ENCODE measurements at regions not wholly inside any gene's neighbourhood (a gene's known extent, or its start where the extent isn't known, plus 50 kb on each side); places are given as distances from the start of the nearest gene placed in this dataset.
"Not testable (repeated sequence)": the region's sequence is repeated elsewhere in the genome, so short reads cannot be mapped to it uniquely, and the experiment has no call there.

DNA sequence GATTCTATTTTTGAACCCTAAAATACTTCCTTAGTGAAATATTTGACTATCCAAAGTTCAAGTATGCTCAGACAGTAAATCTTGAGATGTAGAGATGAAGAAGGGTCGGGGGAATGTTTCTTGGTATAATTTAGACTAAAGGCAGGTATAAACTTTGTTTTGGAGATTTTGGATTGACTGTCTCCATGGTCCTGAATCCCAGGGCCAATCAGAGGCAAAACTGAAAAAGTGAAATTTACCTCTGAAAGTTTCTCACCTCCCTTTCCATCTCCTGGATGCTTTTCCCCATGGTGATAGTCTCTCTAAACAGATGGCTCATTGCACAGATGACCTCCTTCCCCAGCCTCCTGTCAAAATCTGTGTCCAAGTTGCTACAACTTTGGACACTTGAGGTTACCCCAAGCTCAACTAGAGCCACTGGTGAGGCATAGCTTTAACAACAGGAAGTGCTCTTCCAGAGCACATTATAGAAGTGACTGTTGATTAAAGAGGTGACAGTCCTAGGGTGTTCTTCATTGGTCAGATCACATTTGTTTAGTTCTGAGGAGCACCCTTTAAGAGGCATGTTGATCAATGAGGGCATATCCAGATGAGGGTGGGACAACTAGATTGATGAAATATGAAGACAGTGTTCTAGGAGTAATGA lies 128.4 kb downstream of the AKAP11 start:
- no peak for DNase-seq

DNA sequence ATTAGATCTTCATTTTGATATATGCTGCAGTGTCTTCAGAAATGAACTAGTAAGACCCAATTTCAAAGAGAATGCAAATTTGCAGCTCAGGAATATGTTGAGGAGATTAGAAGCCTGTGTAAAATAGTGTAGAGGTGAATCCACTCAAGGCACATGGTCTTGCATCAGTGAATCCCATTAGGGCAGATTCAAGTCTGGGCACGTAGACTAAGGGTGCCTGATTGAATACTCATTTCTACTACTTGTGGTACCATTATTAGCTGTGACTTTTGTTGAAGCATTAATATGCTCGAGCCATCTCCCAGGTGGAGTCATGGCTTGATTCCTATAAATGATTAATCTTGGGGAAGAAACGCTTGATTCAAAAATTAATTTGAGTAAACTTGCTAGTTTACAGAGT lies 129.4 kb downstream of the AKAP11 start:
- no peak for DNase-seq

GRCh38 chr13:42405665-42406390 lies 133.9 kb downstream of the AKAP11 start:
- peak; percentile 71 to 81 for DNase-seq

DNA sequence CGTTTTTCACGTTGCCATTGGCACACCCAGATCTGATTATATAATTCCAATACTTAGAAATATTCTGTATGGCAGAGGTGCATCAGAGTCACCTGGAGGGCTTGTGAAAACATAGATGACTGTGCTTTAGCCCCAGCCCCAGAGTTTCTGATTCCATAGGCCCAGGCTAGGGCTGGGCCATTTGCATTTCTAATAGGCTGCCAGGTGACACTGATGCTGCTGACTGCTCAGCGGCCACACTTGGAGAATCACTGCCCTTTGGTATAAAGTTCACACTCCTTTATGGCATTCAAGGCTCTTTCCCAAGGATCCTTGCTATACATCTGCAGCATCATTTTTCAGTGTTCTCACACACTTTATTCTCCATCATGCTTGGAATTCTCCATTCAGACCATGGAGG lies 137.1 kb downstream of the AKAP11 start:
- DNase-seq, result no peak

- no peak for DNase-seq
Observed at GRCh38 chr13:42409551-42409950, 137.6 kb downstream of the AKAP11 start.

DNA sequence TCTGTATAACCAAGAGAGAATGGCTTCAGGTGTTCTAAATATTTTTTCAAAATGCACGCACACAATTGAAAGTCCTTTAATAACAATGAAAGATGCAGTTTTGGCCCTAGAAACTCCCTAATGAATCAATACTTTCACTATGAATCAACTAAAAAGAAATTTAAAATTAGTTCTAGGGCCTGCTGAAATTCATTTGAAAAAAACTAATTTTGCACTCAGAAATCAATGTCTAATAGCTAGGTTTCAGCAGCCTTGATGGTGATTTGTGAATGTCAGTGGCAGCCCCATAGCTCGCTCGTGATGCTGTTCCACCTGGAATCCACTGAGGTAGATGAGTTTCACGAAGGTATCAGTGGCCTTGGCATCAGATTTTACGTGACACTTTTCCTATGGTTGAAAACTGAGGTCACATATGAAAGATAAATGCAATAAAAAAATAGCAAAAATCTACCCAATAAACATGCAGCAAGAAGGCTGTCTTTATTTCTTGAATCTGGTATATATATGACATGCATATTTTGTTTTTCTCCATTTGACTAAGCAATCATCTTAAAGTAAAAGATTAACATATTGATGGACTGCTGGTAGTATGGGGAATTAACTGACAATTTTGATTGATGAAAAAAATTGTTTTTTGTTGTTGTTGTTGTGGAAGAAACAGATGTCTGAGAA lies 141.0 kb downstream of the AKAP11 start:
- DNase-seq, result no peak

GRCh38 chr13:42413484-42413815 lies 141.5 kb downstream of the AKAP11 start:
- DNase-seq, result no peak

GRCh38 chr13:42417626-42418025 lies 145.7 kb downstream of the AKAP11 start:
- no peak for DNase-seq

- no peak for DNase-seq
Observed at GRCh38 chr13:42418184-42418583, 146.2 kb downstream of the AKAP11 start.

- peak; percentile 63 to 73 for DNase-seq
Observed at GRCh38 chr13:42420304-42420703, 148.4 kb downstream of the AKAP11 start.

DNA sequence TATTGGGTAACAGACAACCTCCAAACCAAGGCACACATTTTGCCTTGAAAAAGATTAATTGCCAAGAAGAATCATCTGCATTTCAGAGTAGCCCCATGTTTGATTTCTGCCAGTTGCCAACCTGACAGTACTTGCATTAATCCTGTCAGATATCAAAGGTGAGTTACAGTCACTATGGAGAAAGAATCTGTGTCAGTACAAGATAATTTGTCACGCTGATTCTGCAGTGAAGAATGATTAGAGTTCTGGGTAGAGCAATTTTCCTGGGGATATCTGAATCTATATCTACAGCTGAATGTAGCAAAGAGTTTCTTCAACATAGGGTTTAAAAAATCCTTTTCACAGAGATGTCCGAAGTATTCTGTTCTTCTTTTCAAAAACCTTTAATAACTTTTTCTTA lies 150.7 kb downstream of the AKAP11 start:
- DNase-seq, result no peak

- no peak for DNase-seq
Observed at GRCh38 chr13:42424182-42424581, 149.8 kb upstream of the TNFSF11 start.

- DNase-seq, result no peak
Observed at GRCh38 chr13:42445354-42445753, 128.6 kb upstream of the TNFSF11 start.

- DNase-seq, result not testable (repeated sequence)
Observed at GRCh38 chr13:42446597-42446996, 127.4 kb upstream of the TNFSF11 start.

DNA sequence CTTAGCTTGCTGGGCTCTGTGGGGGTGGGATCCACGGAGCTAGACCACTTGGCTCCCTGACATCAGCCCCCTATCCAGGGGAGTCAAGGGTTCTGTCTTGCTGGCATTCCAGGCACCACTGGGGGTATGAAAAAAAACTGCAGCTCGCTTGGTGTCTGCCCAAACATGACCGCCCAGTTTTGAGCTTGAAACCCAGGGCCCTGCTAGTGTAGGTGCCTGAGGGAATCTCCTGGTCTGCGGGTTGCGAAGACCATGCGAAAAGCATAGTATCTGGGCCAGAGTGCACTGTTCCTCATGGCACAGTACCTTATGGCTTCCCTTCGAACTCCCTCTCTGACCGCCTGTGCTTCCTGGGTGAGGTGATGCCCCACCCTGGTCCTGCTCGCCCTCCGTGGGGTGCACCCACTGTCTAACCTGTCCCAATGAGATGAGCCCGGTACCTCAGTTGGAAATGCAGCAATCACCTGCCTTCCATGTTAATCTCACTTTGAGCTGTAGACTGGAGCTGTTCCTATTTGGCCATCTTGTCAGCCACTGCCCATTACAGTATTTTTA lies 120.8 kb upstream of the TNFSF11 start:
- DNase-seq, result no peak

- DNase-seq, result no peak
Observed at GRCh38 chr13:42454749-42455148, 119.2 kb upstream of the TNFSF11 start.

GRCh38 chr13:42458193-42458592 lies 115.8 kb upstream of the TNFSF11 start:
- no peak for DNase-seq

GRCh38 chr13:42466123-42466522 lies 107.8 kb upstream of the TNFSF11 start:
- no peak for DNase-seq

DNA sequence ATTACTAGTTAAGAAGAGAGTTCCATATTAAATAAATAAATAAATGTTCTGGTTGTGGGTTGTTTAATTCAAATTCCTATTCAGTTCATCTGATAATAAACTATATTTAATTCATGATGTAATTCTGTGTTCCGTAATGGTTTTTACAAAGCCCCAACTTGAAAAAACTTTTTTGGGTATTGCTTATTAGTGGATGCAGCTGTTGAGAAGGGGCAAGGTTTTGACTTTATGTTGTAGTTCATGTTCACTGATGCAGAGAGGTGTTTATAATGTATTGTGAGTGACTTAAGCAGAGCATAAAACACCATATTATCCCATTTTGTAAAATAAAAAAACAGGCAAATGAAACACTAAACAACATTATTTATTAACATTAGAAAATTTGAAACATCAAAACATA lies 107.3 kb upstream of the TNFSF11 start:
- no peak for DNase-seq

DNA sequence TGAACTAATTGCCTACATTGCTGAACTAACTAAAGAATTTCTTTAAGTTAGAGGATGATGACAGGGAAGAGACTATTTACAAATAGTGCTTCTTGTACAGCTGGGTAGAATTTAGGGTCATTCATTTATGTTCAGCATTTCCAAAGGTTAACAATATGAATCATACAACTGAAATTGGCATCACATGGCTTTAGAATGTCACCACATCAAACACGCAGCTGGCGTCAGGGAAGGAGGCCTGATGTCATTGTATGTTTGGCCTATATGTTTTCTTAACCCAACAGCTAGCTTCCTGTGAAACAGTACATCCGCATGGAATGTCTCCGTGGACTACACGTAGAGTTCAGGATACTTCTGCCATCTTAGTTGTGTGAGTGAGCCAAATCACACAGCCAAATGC lies 99.0 kb upstream of the TNFSF11 start:
- DNase-seq, result peak; percentile 22 to 41

DNA sequence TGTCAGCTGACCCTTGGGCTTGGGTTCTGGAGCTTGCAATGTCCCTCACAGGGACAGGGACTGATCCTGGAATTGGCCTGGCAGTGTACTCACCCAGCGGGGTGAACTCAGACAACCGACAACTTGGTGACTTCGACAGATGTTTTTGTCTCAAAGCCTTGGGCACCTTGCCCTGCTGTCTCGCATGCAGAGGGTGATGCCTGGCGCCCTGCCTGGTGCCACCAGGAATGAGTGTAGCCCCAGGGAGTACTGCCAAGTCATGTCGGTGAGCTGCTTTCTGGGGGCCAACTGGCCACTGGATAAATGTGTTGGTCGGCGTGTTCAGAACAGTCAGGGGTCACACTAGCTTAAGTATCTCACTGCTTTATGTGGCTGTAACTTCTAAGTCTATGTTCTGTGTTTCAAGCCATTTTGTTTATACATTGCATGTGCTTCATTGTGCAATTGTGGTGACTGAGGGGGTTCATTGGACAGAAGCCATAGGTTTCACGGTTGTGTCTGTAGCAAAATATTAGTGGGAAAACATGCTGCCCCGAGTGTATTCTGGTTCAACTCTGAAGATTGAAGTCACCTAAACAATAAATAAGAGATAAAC lies 96.3 kb upstream of the TNFSF11 start:
- DNase-seq, result no peak

GRCh38 chr13:42478531-42479156 lies 95.3 kb upstream of the TNFSF11 start:
- no peak for DNase-seq

DNA sequence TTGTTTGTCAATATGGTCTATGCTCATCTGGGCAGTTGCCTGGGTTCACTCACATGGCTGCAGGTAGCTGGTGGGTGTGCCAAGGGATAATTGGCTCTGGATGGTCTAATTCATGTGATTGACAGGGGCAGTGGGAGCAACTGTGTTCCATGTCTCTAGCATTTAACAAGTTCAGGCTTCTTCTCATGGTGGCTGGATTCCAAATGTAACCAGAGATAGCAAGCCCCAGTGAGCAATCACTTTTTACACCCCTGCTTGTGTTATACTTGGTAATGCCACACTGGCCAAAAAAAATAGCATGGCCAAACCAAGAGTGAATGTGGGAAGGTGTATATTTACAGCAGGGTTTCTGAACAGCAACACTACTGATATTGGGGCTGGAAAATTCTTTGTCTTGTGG lies 89.6 kb upstream of the TNFSF11 start:
- DNase-seq, result no peak
